Umbilical cord (tissue), 1 donor: ENCODE measurements at regions not wholly inside any gene's neighbourhood (a gene's known extent, or its start where the extent isn't known, plus 50 kb on each side); places are given as distances from the start of the nearest gene placed in this dataset.

Experiments used
- DNase-seq: peaks from one replicate; pipeline ENCODE4 v3.0.0-alpha.2; 2015; ENCODE audit warnings: low spot score

DNA sequence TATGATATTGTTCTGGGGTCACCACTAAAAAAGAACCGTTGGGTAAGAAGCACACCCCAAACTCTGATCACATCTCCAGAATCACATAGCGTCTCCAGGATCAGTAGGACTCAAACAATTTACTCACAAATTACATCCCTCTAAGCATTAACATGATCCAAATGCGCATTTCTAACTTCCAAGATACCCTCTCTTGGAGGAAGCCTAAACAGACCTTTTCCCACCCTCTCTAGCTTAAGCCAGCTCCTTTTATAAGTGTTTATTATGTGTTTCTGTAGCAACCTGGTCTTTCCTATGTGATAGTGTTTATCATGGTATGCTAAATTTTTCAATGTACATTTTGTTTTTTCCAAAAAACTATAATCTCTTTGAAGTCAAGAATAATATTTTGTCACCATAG lies 1846.5 kb downstream of the OLFM4 start:
- DNase-seq = no peak

DNA sequence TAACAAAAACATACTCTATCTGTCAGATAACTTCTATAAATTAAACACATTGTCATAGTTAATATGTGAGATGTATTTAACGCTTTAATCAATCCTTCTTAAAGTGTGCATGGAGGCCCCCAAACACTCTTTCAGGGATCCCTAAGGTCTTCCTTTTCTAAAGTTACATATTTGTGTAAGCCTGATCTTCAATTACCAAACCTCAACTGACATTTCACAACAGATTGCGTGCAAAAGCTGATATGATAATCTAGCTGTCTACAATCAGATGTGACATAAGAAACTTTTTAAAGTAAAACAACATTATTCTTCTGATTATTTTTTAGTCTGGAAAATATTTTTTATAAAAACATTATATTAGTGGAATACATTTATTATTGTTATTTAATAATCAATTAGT lies 1850.4 kb downstream of the OLFM4 start:
- DNase-seq = no peak

DNA sequence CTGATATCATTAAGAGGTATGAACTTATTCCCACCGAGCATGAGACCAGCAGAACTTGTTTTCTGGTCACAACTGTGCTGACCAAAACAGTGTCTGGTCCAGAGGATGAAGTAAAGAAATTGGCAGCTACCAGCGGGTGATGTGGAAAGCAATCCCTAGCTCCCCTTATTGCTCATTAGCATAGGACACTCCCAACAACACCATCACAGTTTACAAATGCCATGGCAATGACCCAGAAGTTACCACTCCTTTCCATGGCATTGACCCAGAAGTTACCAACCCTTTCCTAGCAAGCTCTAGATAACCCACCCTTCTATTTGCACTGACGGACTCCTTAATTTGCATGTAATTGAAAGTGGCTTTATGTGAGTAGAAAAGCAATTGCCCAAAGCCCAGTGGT lies 1856.1 kb downstream of the OLFM4 start:
- DNase-seq = no peak

DNA sequence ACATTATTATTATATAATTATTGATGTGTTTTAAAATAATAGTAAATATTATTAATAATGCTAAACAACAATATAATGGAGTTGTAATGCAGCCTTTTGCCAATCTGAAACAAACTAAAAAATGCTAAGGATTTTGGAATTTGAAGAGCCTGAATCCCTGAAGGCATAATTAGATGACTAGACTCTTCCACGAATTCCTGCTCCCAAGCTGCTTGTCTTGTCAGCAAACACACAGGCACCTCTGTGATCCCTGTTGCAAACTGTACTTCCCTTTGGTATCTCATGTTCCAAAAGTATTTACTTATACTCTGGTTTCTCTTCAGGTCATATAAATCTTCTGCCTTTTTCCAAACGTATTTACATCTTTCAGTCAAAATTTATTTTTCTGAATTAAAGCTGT lies 1862.4 kb downstream of the OLFM4 start:
- no peak for DNase-seq

DNA sequence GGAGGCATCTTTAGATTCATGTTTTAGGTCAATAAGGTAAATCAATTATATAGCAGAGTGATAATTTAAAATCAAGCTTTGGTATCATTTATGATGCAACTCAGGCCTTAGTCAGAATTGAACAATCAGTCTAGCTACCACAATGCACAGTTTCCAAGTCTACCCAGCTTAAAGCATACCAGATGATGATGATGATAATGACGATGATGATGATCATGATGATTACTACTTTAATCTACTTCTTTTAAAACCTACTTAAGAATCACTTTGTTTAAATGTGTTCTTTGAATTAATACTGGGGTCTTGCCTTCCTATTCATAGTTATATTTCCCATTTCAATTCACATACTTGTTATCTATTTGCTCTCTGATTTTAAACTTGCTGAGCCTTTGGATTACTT lies 1872.7 kb downstream of the OLFM4 start:
- no peak for DNase-seq

DNA sequence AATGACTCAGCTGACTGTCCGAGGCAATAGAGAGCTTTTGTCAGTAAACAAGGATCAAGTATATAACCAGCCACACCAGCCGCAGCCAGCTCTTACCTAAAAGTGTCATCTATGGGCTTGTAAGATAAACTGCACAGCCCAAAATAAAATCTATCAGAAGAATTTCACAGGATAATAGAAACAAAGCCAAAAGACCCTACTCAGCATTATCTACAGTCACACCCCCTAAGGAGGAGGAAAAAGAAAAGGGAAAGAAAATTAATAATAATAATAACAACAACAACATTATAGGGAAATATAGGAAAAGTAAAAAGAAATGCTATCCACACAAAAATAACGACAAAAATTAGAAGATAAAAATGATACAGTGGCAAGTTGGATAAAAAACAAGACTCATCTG lies 1883.8 kb downstream of the OLFM4 start:
- DNase-seq = no peak

DNA sequence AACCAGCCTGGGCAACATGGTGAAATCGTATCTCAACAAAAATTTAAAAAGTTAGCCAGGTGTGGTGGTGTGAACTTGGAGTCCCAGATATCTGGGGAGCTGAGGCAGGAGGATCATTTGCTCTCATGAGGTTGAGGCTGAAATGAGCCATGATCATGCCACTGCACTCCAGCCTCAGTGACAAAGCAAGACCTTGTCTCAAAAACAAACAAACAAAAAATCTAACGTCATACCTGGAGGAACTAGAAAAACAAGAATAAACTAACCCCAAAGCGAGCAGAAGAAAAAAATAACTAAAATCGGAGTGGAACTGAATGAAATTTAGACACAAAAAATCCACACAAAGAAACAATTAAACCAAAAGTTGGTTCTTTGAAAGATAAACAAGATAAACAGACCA lies 1885.1 kb downstream of the OLFM4 start:
- no peak for DNase-seq

DNA sequence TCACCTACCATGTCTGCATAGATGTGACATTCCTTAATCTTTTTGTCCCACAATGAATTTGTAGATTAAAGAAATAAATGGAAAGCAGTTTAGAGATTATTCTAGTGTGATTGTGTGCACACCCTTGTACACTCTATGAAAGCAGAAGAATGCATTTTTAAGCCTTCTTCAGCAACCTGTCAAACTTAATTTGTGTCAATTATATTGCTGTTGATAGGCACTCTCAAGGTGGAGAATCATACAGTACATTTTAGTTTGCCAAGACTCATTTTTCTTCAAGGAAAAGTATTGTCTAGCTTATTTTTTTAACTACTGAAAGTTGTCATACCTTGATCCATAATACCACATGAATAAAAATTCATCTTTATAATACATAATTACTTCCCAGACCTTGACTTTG lies 1898.9 kb downstream of the OLFM4 start:
- no peak for DNase-seq

DNA sequence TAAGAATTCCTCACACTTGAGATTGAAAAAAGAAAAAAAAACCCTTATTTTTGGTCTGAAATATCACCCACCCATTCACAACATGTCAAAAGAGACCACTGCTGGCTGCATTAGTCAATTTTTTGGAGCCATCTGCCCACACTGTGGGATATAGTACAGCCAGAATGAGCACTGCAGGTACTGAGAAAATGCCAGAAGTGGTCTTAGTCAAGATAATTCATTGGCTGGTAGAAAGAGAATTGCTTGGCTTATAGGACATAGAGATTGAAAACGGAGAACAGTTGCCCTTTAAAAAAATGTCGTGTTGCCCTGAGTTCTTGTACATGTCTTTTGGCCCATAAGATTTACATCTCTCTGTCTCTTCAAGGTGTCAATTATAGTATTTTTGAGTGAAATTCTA lies 1899.5 kb downstream of the OLFM4 start:
- no peak for DNase-seq

DNA sequence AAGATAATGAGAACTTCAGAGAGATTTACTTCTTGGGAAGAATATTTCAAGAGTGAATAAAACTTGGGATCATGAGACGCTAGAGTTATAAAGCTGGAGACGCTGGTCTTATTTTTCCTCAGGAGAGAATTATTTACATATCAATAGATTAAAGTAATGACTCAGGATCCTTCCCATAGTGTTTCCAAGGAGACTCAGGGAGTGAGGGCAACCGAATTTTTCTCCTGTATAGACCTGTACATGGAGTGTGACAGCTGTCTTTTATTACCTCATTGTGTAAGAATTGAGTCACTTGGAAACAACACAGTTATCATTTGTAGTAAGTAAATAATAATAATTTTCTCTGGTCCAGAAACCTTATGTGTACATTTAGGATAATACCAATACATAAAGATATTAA lies 1905.5 kb downstream of the OLFM4 start:
- no peak for DNase-seq

DNA sequence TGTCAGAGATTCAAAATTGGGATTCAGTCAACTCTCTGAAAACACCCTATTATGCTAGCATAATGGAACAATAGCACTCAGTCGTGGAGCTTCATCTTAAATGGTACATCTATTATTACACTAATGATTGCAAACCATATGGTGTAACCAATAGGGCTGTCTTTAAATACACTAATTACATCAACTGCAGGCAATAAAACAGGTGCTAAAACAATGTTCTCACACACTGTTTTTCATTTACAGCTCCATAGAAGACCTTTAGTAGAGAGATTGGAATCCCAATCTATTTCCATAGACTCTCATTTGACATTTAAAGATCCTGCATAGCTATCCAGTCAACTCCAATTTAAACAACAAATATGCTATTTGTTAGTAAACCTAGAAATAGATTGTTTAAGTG lies 1917.4 kb downstream of the OLFM4 start:
- DNase-seq = no peak

DNA sequence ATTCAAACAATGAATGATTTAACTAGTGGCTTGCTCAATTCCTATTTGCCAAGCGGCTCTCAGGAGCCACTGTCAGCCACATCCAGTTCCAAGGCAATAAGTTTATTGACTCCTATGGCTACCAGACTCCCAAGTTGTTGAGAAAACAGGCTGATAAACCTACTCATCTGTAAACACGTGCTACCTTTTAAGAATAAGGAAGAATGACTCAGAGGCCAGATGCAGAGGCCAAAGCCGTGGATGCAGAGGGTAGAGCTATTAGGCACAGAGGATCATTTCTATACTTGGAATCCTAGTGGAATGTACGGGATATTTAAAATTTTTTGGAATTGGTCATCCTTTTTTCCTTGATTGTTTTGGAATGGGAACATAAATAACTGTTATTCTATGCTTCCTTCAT lies 1921.1 kb downstream of the OLFM4 start:
- DNase-seq = no peak

DNA sequence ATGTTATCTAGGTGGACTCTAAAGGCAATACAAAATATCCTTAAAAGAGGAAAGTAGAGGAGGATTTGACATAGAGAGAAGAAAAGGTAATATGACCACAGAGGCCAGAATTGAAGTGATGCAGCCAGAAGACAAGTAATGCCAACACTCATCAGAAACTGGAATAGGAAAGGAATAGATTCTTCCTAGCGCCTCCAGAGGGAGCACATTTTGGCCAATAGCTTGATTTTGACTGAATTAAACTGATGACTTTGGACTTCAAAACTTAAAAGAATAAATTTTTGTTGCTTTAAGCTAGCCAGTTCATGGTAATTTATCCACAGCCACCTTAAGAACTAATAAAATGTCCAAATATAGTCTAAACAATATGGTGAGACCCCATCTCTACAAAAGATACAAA lies 1921.9 kb downstream of the OLFM4 start:
- no peak for DNase-seq

DNA sequence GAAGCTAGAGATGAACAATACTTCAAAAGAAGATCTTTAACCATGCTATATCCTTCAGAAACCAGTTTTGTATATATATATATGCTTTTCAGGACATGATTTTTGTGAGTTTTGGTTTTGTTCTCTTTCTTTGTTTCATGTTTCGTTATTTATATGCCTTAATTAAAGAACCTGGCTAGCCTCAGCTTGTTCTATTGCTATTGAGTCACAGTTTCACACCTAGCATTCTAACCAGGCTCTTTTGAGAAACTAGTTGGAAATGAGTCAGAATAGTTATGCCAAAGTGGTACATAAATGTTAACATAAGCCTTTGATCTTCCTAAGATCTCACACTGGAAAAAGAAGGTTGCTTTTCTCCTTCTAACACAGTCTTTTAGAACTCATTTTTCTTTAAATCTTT lies 1925.2 kb downstream of the OLFM4 start:
- no peak for DNase-seq

DNA sequence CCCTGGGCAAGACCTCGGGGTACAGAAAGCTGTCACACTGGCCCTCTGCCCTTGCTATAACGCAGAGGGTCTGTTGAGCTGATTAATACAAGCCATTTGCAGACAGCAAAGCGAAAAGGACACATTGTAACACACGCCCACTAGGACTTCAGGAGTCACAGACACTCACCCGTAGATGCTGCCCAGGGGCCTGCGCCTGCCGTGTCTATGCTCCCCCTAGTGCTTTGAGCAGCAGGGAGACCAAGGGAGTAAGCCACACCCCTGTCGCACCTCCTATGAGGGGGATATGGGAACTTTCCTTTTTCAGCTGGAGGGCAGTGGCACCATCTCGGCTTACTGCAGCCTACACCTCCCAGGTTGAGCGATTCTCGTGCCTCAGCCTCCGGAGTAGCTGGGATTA lies 1930.2 kb downstream of the OLFM4 start:
- DNase-seq = no peak

DNA sequence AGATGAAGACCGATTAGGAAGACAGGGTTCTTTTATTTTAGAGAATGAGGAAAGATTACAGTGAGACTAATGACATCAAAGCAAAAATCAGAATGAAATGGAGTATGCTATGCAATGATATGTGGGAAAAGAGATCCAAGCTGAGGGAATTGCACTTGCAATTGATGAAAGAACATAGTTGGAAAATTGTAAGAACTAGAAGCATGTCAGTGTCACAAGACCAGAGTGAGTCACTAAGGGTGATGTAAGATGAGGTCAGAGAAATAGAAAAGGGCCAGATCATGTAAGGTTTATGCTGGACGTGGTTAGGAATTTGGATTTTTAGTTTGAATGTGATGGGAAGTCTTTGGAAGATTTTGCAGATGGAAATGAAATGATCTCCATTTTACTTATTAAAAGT lies 1937.3 kb downstream of the OLFM4 start:
- no peak for DNase-seq

DNA sequence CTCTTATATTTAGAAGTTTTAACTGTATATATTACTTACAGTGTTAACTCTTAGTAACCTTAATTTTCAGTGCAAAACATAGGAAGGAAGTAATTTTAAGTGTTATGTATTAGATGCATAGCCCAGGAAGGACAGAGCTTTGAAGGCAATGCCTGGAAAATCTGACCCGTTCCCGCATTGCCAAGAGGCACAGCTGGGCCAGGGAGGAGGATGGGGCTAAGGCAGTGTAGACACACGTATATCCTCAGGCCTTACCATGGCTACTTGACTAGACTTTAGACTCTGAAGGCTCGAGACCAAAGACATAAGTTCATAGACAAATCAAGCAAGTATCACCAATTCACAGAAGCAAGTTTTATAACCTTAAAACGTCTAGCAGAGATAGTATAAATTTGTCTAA lies 1944.2 kb downstream of the OLFM4 start:
- no peak for DNase-seq

DNA sequence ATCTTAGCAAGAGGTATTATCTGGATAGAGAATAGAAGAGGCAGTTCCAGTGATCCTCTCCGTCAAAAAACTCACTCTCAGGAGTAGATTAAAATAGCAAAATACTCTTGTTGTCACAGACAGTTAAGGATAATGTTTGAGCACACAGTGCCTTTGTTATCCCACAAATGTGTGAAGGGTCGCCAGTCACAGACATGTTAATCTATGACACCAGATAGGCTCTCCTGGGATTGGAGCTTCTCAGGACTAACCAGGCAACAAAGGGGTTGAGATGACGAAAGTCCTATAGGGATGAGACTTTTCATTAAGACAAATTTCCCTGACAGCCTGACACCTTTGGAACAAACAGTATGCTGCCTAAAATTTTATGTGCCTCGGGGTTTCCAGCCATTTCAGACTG lies 1947.1 kb downstream of the OLFM4 start:
- DNase-seq = no peak

DNA sequence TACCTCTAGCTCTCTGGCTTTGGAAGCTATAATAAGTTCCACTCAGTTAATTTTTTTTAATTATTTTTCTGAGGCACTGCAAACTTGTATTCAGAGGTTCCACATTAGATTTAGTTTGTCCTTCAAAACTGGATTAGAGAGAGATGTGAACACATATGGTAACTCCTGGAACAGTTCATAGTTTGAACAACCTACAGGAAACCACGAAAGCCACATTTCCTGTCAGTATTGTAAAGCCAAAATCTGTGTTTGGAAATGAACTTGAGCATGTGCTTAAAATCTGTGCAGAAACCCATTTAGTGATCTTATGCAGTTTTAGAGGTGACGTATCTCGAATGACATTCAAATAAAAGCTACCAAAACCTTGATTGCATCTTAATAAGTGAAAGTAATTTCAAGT lies 1952.0 kb downstream of the OLFM4 start:
- DNase-seq = no peak

DNA sequence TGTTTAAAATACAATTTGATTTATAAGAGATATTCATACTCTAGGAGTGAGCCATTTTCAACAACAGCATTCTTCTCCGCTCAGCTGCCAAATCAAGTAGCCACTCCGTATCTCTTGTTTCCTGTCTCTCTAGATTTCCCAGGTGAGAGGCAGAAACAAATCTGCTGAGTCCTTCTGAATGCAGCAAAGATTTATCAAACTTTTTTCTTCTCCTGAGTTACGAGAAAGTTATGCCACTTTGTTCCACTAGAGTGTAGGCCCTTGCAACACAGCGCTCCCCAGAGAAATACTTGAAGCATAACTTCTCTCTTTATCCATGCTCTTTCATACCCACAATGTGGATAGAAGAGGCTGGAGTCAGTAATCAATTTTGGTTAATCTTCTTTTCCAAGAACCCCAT lies 1960.8 kb downstream of the OLFM4 start:
- DNase-seq = no peak

DNA sequence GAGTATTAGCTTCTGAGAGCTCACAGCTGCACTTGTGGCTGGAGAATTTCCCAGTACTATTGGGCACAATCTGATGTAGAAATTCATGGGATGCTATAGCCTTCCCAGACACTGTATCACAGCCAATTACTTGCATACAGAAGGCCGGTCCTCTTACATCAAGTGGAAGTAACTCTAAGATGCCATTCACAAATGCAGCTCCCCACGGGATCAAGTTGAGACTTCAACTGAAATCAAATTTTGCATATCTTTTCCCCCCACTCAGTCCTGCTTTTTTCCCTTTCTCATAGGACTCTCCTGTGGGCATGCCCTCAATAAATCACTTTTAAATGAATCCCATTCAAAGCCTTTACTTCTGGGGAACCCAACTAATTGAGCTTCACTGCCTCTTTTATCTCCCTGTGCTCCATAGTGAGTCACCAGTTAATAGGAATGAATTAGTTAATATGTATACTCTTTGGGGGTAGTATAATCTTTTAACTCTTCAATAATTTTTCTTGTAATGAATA lies 1970.8 kb downstream of the OLFM4 start:
- DNase-seq = no peak

DNA sequence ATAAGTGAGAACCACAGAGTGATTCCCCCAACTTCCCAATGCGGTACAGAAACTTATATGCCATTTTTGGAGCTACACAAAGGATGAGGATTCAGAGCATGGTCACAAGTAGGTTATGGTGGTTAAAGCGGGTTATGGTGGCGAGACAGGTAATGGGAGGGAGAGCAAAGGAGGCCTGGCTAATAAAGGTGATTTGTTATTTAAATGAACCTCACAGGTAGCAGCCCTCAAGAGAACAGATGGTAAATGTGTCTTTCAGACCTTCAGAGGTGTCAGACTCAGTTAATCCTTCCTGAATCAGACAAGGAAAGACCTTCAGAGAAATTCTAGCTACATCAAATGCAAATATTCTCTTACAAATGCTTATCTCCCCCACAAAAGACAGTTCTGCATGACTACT lies 1971.4 kb downstream of the OLFM4 start:
- no peak for DNase-seq

DNA sequence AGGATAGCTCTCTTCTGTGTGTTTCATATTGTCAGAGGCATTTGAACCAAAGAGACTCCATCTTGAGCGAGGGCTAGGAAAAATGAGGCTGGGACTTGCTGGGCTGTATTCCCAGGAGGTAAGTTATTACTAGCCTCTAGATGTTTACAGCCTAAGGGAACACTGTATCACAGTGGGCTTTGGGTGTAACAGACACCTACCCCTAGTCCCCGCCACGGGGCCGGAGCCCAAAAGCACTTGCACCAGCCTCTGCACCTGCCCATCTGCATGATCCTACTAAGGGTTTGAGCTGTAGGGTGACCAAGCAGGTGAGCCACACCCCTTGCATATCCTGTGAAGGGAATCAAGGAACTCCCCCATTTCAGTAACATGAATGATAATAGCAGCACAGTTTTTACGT lies 1972.2 kb downstream of the OLFM4 start:
- no peak for DNase-seq

DNA sequence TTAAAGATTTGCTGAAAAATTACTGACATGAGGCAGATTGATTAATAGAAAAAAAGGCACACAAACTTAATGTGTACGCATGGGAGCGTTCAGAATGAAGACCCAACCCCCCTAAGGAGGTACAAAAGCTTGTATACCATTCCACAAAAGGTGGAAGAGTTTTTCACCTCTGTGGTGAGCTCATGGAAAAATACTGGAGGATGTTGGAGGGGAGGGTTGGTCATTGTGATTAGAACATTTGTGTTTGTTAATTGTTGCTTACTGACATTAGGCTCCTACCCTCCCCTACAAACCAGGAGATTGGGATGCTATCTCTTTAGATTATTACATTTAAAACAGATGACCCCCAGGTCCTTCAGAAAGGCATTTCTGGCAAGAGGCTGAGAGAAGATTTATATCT lies 1973.3 kb downstream of the OLFM4 start:
- no peak for DNase-seq

DNA sequence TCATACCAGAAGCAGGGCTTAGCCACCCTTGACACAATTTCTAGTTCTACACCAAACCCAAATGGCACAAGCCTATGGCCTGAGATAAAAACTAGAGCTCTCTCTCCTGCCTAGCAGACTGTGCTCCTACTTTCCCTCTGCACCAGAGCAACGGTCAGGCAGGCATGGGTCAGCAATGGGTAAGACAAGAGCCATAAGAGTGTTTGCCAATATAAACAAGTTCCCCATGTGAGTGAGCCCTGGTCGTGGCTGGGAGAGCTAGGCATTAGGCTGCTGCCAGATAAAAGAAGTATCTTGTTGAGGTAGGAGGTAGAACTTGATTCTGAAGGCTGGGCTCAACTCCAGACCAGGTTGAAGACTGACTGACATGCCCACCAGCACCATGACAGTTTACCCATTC lies 1979.1 kb downstream of the OLFM4 start:
- no peak for DNase-seq
